SK-N-MC (cell line): ENCODE measurements at regions not wholly inside any gene's neighbourhood (a gene's known extent, or its start where the extent isn't known, plus 50 kb on each side); places are given as distances from the start of the nearest gene placed in this dataset.

ENCODE experiments used
- DNase-seq: peaks from one replicate; pipeline ENCODE4 v3.0.0-alpha.2; 2011; ENCODE audit warnings: low read depth, low spot score
- H3K27ac ChIP-seq: fragments of 200-600 bp; sonication (generic); 2 replicates; pipeline ENCODE4 v1.5.1; 2016; ENCODE audit warnings: mixed run types
- H3K36me3 ChIP-seq: fragments of 200-600 bp; sonication (generic); 2 replicates; pipeline ENCODE4 v1.6.1; 2017; ENCODE audit warnings: antibody characterized with exemption, low read length, mixed read lengths; ENCODE audit not compliant: insufficient read depth
- H3K4me3 ChIP-seq: fragments of 200-600 bp; sonication (generic); 2 replicates; pipeline ENCODE4 v1.5.1; 2016
- H3K9ac ChIP-seq: fragments of 200-600 bp; sonication (generic); 2 replicates; pipeline ENCODE4 v1.8.0; 2017; ENCODE audit warnings: mixed run types, mixed read lengths; ENCODE audit not compliant: insufficient read length
- H3K9me3 ChIP-seq: fragments of 200-600 bp; sonication (generic); 2 replicates; pipeline ENCODE4 v1.6.1; 2017; ENCODE audit warnings: low read depth, mild to moderate bottlenecking, antibody characterized with exemption, low read length, moderate library complexity, mixed read lengths
- EZH2 ChIP-seq: fragments of 200-600 bp; sonication (generic); IDR thresholded peaks from one replicate; pipeline ENCODE4 v1.6.1; 2017; ENCODE audit warnings: antibody characterized with exemption
- FOXP2 ChIP-seq: optimal IDR thresholded peaks from 2 replicates; pipeline ENCODE3; 2011; ENCODE audit warnings: mild to moderate bottlenecking, moderate library complexity; ENCODE audit not compliant: insufficient read depth; ENCODE audit errors: extremely low read length, control extremely low read depth
- POLR2AphosphoS5 ChIP-seq: IDR thresholded peaks from 2 replicates; pipeline ENCODE4 v1.6.1; 2012; ENCODE audit warnings: mild to moderate bottlenecking, low read depth, low read length, borderline replicate concordance

GRCh38 chr5:74030821-74031220 is 404.8 kb downstream of the ARHGEF28 start:
- TF ChIP-seq EZH2 (no peak), POLR2AphosphoS5 (no peak), FOXP2 (no peak)

GRCh38 chr5:74030371-74030770 is 404.4 kb downstream of the ARHGEF28 start:
- no peaks in the 10 kb centered on the region for H3K9me3 ChIP-seq
- H3K36me3 ChIP-seq = no peaks in the 10 kb centered on the region
- no peak overlapping the region for H3K9ac ChIP-seq
- H3K27ac ChIP-seq = no peak overlapping the region
- no peak for DNase-seq
- TF ChIP-seq POLR2AphosphoS5 = no peak
- no peak for TF ChIP-seq EZH2
- TF ChIP-seq FOXP2 = no peak
- H3K4me3 ChIP-seq = no peak overlapping the region

More at GRCh38 chr5:74030821-74031220, 404.8 kb downstream of the ARHGEF28 start:
- DNase-seq = no peak
- H3K9me3 ChIP-seq = no peaks in the 10 kb centered on the region
- H3K27ac ChIP-seq = no peak overlapping the region
- H3K9ac ChIP-seq = no peak overlapping the region
- no peak overlapping the region for H3K4me3 ChIP-seq
- H3K36me3 ChIP-seq = no peaks in the 10 kb centered on the region

- DNase-seq = no peak
- H3K9me3 ChIP-seq = no peaks in the 10 kb centered on the region
- no peak overlapping the region for H3K9ac ChIP-seq
- H3K27ac ChIP-seq = no peak overlapping the region
- no peaks in the 10 kb centered on the region for H3K36me3 ChIP-seq
- no peak for TF ChIP-seq FOXP2
- no peak for TF ChIP-seq POLR2AphosphoS5
- no peak for TF ChIP-seq EZH2
- no peak overlapping the region for H3K4me3 ChIP-seq
Measured at GRCh38 chr5:74028976-74029375, 403.0 kb downstream of the ARHGEF28 start.

- Histone ChIP-seq H3K9ac (no peak overlapping the region), H3K27ac (no peak overlapping the region), H3K9me3 (no peaks in the 10 kb centered on the region), H3K4me3 (no peak overlapping the region), H3K36me3 (no peaks in the 10 kb centered on the region)
- DNase-seq = no peak
- TF ChIP-seq EZH2 (no peak), POLR2AphosphoS5 (no peak), FOXP2 (no peak)
Measured at GRCh38 chr5:74028406-74028805, 402.4 kb downstream of the ARHGEF28 start.

GRCh38 chr5:74027732-74028338 is 401.8 kb downstream of the ARHGEF28 start:
- H3K4me3 ChIP-seq = no peak overlapping the region
- H3K36me3 ChIP-seq = no peaks in the 10 kb centered on the region
- no peak overlapping the region for H3K9ac ChIP-seq
- H3K9me3 ChIP-seq = no peaks in the 10 kb centered on the region
- no peak for DNase-seq
- H3K27ac ChIP-seq = no peak overlapping the region
- TF ChIP-seq POLR2AphosphoS5 = no peak
- no peak for TF ChIP-seq FOXP2
- TF ChIP-seq EZH2 = no peak

GRCh38 chr5:74026310-74026709 is 400.3 kb downstream of the ARHGEF28 start:
- no peak overlapping the region for H3K9ac ChIP-seq
- H3K4me3 ChIP-seq = no peak overlapping the region
- no peak for DNase-seq
- no peak for TF ChIP-seq FOXP2
- no peak for TF ChIP-seq POLR2AphosphoS5
- TF ChIP-seq EZH2 = no peak
- H3K9me3 ChIP-seq = no peaks in the 10 kb centered on the region
- H3K27ac ChIP-seq = no peak overlapping the region
- H3K36me3 ChIP-seq = no peaks in the 10 kb centered on the region

GRCh38 chr5:74021126-74021525 is 395.1 kb downstream of the ARHGEF28 start:
- H3K9ac ChIP-seq = no peak overlapping the region
- H3K9me3 ChIP-seq = no peaks in the 10 kb centered on the region
- H3K4me3 ChIP-seq = no peak overlapping the region
- DNase-seq = no peak
- no peak overlapping the region for H3K27ac ChIP-seq
- no peak for TF ChIP-seq FOXP2
- TF ChIP-seq EZH2 = no peak
- TF ChIP-seq POLR2AphosphoS5 = no peak
- H3K36me3 ChIP-seq = no peaks in the 10 kb centered on the region

- no peak overlapping the region for H3K27ac ChIP-seq
- H3K36me3 ChIP-seq = no peaks in the 10 kb centered on the region
- DNase-seq = no peak
- TF ChIP-seq EZH2 = no peak
- TF ChIP-seq FOXP2 = no peak
- no peak for TF ChIP-seq POLR2AphosphoS5
- H3K9ac ChIP-seq = no peak overlapping the region
- H3K4me3 ChIP-seq = no peak overlapping the region
- no peaks in the 10 kb centered on the region for H3K9me3 ChIP-seq
Measured at GRCh38 chr5:74020503-74020902, 394.5 kb downstream of the ARHGEF28 start.

- DNase-seq = no peak
- Histone ChIP-seq H3K36me3 (no peaks in the 10 kb centered on the region), H3K4me3 (no peak overlapping the region), H3K27ac (no peak overlapping the region), H3K9me3 (no peaks in the 10 kb centered on the region), H3K9ac (no peak overlapping the region)
- TF ChIP-seq POLR2AphosphoS5 (no peak), EZH2 (no peak), FOXP2 (no peak)
Measured at GRCh38 chr5:74019923-74020322, 393.9 kb downstream of the ARHGEF28 start.
